ENCODE measurements at regions not wholly inside any gene's neighbourhood (a gene's known extent, or its start where the extent isn't known, plus 50 kb on each side); places are given as distances from the start of the nearest gene placed in this dataset.

DNA sequence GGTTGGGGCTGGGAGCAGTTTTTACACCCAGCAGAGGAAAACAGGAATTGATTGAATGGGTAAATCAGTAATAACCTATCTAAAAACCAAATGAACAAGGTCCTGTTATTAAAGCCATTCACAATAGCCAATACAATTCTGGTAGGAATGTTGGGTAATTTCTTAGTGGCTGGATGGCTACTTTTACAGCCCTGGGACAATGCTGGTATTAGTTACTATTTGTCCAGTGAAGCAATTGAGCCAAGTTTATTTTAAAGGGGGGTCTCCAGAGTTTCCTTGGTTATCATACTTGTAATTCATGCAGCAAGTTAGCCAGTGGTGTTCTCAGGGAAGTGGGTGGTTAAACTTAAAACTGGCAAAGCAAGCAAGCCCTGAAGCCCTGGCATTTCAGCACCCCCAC is 92.3 kb upstream of the STARD13 start (continued):
- TF ChIP-seq, protein P1, sequence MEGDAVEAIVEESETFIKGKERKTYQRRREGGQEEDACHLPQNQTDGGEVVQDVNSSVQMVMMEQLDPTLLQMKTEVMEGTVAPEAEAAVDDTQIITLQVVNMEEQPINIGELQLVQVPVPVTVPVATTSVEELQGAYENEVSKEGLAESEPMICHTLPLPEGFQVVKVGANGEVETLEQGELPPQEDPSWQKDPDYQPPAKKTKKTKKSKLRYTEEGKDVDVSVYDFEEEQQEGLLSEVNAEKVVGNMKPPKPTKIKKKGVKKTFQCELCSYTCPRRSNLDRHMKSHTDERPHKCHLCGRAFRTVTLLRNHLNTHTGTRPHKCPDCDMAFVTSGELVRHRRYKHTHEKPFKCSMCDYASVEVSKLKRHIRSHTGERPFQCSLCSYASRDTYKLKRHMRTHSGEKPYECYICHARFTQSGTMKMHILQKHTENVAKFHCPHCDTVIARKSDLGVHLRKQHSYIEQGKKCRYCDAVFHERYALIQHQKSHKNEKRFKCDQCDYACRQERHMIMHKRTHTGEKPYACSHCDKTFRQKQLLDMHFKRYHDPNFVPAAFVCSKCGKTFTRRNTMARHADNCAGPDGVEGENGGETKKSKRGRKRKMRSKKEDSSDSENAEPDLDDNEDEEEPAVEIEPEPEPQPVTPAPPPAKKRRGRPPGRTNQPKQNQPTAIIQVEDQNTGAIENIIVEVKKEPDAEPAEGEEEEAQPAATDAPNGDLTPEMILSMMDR (IDR thresholded peaks at IDR 0.05; ENCODE audit: low read depth, low read length, missing input control), result no peak
- no peak for TF ChIP-seq EGR1 (IDR thresholded peaks at IDR 0.05; ENCODE audit: low read depth in 2 of 2)
- no peak for TF ChIP-seq HNF4G (IDR thresholded peaks at IDR 0.05)

DNA sequence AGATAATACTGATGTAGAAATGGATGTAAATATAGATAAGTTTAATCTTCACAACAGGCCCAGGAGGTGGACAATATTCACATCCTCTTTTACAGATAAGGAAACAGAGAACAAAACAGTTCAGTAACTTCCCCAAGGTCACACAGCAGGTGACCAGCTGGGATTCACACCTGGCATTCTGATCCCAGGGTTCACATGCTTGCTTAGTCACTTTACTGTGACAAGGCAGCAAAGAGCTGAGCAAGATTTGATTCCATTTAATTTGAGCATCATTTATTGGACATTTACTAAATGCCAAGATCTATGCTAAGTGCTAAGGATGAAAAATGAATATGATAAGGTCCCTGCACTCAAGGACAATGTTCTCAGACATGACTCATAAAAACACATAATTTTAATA is 94.1 kb upstream of the STARD13 start:
- Histone ChIP-seq H3K9me3 (ENCODE audit: control insufficient read depth in 4 of 4, low read length in 3 of 4) (no peaks in the 10 kb centered on the region), H3K4me1 (ENCODE audit: control insufficient read depth in 4 of 4, insufficient read depth in 4 of 4, low read length in 3 of 4) (peaks cover 0 to 2% (median 0%) of the 10 kb centered on the region in 4 donors), H3K36me3 (ENCODE audit: control insufficient read depth in 4 of 4, insufficient read depth in 3 of 4, low read depth in 1 of 4, low read length in 3 of 4) (no peaks in the 10 kb centered on the region), H3K4me3 (ENCODE audit: low read depth in 1 of 3, low read length in 3 of 3) (no peak overlapping the region), H3K27me3 (ENCODE audit: control insufficient read depth in 4 of 4, insufficient read depth in 4 of 4, low read length in 3 of 4) (no peaks in the 10 kb centered on the region), H3K27ac (ENCODE audit: low read depth in 1 of 2, low read length in 2 of 2) (no peak overlapping the region), H3K9ac (ENCODE audit: low read depth in 1 of 2, low read length in 2 of 2) (no peak overlapping the region)
- DNase-seq (ENCODE audit: low spot score), result no peak
- TF ChIP-seq, protein P1 (IDR thresholded peaks at IDR 0.05; ENCODE audit: low read depth, low read length, missing input control), result no peak
- TF ChIP-seq, protein P2, sequence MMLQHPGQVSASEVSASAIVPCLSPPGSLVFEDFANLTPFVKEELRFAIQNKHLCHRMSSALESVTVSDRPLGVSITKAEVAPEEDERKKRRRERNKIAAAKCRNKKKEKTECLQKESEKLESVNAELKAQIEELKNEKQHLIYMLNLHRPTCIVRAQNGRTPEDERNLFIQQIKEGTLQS (IDR thresholded peaks at IDR 0.05), result no peak
- no peak for TF ChIP-seq NR2F2 (IDR thresholded peaks at IDR 0.05)
- no peak for TF ChIP-seq RAD21 (IDR thresholded peaks at IDR 0.05)
- no peak for TF ChIP-seq FOXA1 (IDR thresholded peaks at IDR 0.05)
- no peak for TF ChIP-seq YY1 (IDR thresholded peaks at IDR 0.05)

DNA sequence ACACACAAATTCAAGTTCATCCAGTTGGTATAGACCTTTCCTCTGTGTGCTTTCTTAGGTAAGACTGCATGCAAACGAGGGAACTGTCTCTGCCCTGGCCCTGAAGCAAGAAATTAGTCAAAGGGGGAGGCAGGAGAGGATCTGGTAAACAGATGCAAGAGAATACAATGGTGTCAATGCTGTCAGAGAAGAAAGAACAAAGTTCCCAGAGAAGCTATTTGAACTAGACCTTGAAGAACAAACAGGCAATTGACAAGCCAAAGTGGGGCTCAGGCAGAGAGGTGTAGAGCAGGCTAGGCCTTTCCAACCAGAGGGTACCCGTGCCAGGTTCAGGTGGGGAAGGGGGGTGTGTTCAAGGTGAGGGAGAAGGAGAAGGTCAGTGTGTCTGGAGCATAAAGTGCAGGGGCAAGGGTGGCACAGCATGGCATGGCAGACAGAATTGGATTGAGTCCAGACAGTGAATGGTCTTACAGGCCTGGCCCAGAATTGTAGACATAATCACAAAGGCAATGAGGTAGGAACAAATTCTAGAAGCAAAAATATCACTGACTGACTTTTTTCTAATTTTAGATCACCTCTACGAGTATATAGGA is 95.0 kb upstream of the STARD13 start:
- no peak overlapping the region for H3K9ac ChIP-seq (ENCODE audit: low read depth in 1 of 2, low read length in 2 of 2)
- no peak overlapping the region for H3K4me3 ChIP-seq (ENCODE audit: low read depth in 1 of 3, low read length in 3 of 3)
- H3K4me1 ChIP-seq (ENCODE audit: control insufficient read depth in 4 of 4, insufficient read depth in 4 of 4, low read length in 3 of 4), result peaks cover 0 to 2% (median 0%) of the 10 kb centered on the region in 4 donors
- no peaks in the 10 kb centered on the region for H3K36me3 ChIP-seq (ENCODE audit: control insufficient read depth in 4 of 4, insufficient read depth in 3 of 4, low read depth in 1 of 4, low read length in 3 of 4)
- no peaks in the 10 kb centered on the region for H3K9me3 ChIP-seq (ENCODE audit: control insufficient read depth in 4 of 4, low read length in 3 of 4)
- WGBS, result 93% methylated on average over 3 of the region's 3 CpGs
- H3K27ac ChIP-seq (ENCODE audit: low read depth in 1 of 2, low read length in 2 of 2), result no peak overlapping the region
- TF ChIP-seq HNF4G (IDR thresholded peaks at IDR 0.05) (no peak), RXRA (IDR thresholded peaks at IDR 0.05) (no peak), RAD21 (IDR thresholded peaks at IDR 0.05) (no peak), HNF4A (conservative IDR thresholded peaks at IDR 0.05) (no peak), EGR1 (IDR thresholded peaks at IDR 0.05; ENCODE audit: low read depth in 2 of 2) (no peak), FOXA2 (IDR thresholded peaks at IDR 0.05) (no peak), YY1 (IDR thresholded peaks at IDR 0.05) (no peak), SP1 (IDR thresholded peaks at IDR 0.05) (no peak)
- TF ChIP-seq, protein P3, sequence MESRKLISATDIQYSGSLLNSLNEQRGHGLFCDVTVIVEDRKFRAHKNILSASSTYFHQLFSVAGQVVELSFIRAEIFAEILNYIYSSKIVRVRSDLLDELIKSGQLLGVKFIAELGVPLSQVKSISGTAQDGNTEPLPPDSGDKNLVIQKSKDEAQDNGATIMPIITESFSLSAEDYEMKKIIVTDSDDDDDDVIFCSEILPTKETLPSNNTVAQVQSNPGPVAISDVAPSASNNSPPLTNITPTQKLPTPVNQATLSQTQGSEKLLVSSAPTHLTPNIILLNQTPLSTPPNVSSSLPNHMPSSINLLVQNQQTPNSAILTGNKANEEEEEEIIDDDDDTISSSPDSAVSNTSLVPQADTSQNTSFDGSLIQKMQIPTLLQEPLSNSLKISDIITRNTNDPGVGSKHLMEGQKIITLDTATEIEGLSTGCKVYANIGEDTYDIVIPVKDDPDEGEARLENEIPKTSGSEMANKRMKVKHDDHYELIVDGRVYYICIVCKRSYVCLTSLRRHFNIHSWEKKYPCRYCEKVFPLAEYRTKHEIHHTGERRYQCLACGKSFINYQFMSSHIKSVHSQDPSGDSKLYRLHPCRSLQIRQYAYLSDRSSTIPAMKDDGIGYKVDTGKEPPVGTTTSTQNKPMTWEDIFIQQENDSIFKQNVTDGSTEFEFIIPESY (IDR thresholded peaks at IDR 0.05), result no peak
- TF ChIP-seq, protein P1 (IDR thresholded peaks at IDR 0.05; ENCODE audit: low read depth, low read length, missing input control), result no peak
- TF ChIP-seq, protein P4, sequence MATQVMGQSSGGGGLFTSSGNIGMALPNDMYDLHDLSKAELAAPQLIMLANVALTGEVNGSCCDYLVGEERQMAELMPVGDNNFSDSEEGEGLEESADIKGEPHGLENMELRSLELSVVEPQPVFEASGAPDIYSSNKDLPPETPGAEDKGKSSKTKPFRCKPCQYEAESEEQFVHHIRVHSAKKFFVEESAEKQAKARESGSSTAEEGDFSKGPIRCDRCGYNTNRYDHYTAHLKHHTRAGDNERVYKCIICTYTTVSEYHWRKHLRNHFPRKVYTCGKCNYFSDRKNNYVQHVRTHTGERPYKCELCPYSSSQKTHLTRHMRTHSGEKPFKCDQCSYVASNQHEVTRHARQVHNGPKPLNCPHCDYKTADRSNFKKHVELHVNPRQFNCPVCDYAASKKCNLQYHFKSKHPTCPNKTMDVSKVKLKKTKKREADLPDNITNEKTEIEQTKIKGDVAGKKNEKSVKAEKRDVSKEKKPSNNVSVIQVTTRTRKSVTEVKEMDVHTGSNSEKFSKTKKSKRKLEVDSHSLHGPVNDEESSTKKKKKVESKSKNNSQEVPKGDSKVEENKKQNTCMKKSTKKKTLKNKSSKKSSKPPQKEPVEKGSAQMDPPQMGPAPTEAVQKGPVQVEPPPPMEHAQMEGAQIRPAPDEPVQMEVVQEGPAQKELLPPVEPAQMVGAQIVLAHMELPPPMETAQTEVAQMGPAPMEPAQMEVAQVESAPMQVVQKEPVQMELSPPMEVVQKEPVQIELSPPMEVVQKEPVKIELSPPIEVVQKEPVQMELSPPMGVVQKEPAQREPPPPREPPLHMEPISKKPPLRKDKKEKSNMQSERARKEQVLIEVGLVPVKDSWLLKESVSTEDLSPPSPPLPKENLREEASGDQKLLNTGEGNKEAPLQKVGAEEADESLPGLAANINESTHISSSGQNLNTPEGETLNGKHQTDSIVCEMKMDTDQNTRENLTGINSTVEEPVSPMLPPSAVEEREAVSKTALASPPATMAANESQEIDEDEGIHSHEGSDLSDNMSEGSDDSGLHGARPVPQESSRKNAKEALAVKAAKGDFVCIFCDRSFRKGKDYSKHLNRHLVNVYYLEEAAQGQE (IDR thresholded peaks at IDR 0.05), result no peak
- no peak for DNase-seq (ENCODE audit: low spot score)
- H3K27me3 ChIP-seq (ENCODE audit: control insufficient read depth in 4 of 4, insufficient read depth in 4 of 4, low read length in 3 of 4), result no peaks in the 10 kb centered on the region
